ENCODE measurements at regions not wholly inside any gene's neighbourhood (a gene's known extent, or its start where the extent isn't known, plus 50 kb on each side); places are given as distances from the start of the nearest gene placed in this dataset.

- TF ChIP-seq REST (IDR thresholded peaks at IDR 0.05; ENCODE audit: low read depth, low read length) = no peak
- TF ChIP-seq, protein P1, sequence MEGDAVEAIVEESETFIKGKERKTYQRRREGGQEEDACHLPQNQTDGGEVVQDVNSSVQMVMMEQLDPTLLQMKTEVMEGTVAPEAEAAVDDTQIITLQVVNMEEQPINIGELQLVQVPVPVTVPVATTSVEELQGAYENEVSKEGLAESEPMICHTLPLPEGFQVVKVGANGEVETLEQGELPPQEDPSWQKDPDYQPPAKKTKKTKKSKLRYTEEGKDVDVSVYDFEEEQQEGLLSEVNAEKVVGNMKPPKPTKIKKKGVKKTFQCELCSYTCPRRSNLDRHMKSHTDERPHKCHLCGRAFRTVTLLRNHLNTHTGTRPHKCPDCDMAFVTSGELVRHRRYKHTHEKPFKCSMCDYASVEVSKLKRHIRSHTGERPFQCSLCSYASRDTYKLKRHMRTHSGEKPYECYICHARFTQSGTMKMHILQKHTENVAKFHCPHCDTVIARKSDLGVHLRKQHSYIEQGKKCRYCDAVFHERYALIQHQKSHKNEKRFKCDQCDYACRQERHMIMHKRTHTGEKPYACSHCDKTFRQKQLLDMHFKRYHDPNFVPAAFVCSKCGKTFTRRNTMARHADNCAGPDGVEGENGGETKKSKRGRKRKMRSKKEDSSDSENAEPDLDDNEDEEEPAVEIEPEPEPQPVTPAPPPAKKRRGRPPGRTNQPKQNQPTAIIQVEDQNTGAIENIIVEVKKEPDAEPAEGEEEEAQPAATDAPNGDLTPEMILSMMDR (IDR thresholded peaks at IDR 0.05) = no peak
- no peak for TF ChIP-seq YY1 (IDR thresholded peaks at IDR 0.05; ENCODE audit: low read depth)
- TF ChIP-seq SMC3 (IDR thresholded peaks at IDR 0.05; ENCODE audit: low read depth, low read length) = no peak
- TF ChIP-seq EP300 (IDR thresholded peaks at IDR 0.05; ENCODE audit: borderline replicate concordance in 1 of 2, low read depth in 1 of 2, low read length in 1 of 2) = no peak
Measured at GRCh38 chr12:88921890-88922532, 341.7 kb upstream of the KITLG start.
